ENCODE measurements at regions not wholly inside any gene's neighbourhood (a gene's known extent, or its start where the extent isn't known, plus 50 kb on each side); places are given as distances from the start of the nearest gene placed in this dataset.

DNA sequence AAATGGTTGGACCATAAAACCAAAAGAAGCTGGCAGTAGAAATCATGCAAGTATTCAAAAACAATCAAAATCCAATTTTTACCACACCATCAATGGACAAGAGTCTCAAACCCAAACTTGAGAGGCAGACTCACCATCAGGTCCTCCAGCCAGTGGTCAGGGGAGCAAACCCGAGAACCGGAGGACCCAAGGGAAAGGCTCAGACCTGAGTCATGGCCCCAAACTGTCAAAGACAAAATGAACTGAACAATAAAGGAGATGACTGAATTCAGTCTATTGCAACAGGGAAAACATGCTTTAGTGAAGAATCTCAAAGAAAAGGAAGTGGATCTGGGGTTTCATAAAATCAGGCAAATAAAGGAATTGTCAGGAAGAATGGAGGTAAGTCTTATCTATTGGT is 150.7 kb upstream of the MGAT5 start:
- H3K4me1 Mint-ChIP-seq (ENCODE audit: low read depth, unreplicated experiment) = peaks cover 7% of the 10 kb centered on the region
- H3K27ac Mint-ChIP-seq (ENCODE audit: unreplicated experiment) = no peak overlapping the region
- H3K27me3 Mint-ChIP-seq (ENCODE audit: unreplicated experiment) = no peaks in the 10 kb centered on the region
- H3K9me3 Mint-ChIP-seq (ENCODE audit: unreplicated experiment) = no peaks in the 10 kb centered on the region
- no peak for TF ChIP-seq CTCF (IDR thresholded peaks at IDR 0.05; ENCODE audit: partially characterized antibody, unreplicated experiment)
- H3K36me3 Mint-ChIP-seq (ENCODE audit: unreplicated experiment) = peaks cover under 1% of the 10 kb centered on the region
- no peak for DNase-seq
- H3K4me3 Mint-ChIP-seq (ENCODE audit: unreplicated experiment) = no peak overlapping the region

DNA sequence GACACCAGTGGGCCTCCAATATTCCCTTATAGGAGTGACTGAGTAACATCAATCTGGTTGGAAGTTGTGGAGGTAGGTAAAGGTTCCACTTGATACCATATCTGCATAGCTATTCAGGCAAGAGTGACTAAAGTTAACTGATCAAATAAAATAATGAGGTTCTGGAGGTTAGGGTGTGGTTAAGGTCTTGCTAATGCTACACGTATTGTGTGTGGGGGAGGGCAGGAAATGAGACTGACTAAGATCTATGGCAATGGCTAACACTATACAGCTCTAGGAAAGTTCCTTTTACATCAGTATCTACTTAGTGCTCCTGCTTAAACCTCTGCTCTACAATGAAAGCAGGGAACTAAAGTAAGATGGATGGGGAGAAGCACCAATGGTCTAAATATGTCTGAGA is 149.1 kb upstream of the MGAT5 start:
- no peak for TF ChIP-seq CTCF (IDR thresholded peaks at IDR 0.05; ENCODE audit: partially characterized antibody, unreplicated experiment)
- no peak for DNase-seq
- H3K9me3 Mint-ChIP-seq (ENCODE audit: unreplicated experiment) = no peaks in the 10 kb centered on the region
- H3K27me3 Mint-ChIP-seq (ENCODE audit: unreplicated experiment) = no peaks in the 10 kb centered on the region
- no peak overlapping the region for H3K27ac Mint-ChIP-seq (ENCODE audit: unreplicated experiment)
- no peak overlapping the region for H3K4me3 Mint-ChIP-seq (ENCODE audit: unreplicated experiment)
- peaks cover 8% of the 10 kb centered on the region for H3K36me3 Mint-ChIP-seq (ENCODE audit: unreplicated experiment)
- peaks cover 7% of the 10 kb centered on the region for H3K4me1 Mint-ChIP-seq (ENCODE audit: low read depth, unreplicated experiment)

- TF ChIP-seq CTCF (IDR thresholded peaks at IDR 0.05; ENCODE audit: partially characterized antibody, unreplicated experiment) = no peak
- Mint-ChIP-seq H3K4me1 (ENCODE audit: low read depth, unreplicated experiment) (peaks cover 7% of the 10 kb centered on the region), H3K36me3 (ENCODE audit: unreplicated experiment) (peaks cover 18% of the 10 kb centered on the region)
Measured at GRCh38 chr2:134107402-134107801, 146.5 kb upstream of the MGAT5 start.

DNA sequence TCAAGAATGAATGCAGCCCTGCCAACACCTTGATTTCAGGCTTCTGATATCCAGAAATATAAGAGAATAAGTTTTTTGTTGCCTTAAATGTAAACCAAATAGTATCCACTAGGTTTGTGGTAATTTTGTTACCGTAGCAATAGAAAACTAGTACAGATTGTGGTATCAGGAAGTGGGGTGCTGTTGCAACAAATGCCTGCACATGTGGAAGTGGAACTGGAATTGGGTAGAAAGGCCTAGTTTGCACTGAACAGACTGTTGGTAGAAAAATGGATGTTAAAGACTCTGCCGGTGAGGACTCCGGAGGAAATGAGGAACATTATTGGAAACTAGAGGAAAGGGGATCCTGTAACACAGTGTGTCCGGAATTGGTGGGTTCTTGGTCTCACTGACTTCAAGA is 145.8 kb upstream of the MGAT5 start:
- H3K4me1 Mint-ChIP-seq (ENCODE audit: low read depth, unreplicated experiment) = peaks cover 7% of the 10 kb centered on the region
- DNase-seq = no peak
- H3K36me3 Mint-ChIP-seq (ENCODE audit: unreplicated experiment) = peaks cover 18% of the 10 kb centered on the region
- H3K27ac Mint-ChIP-seq (ENCODE audit: unreplicated experiment) = no peak overlapping the region
- no peak overlapping the region for H3K4me3 Mint-ChIP-seq (ENCODE audit: unreplicated experiment)
- H3K27me3 Mint-ChIP-seq (ENCODE audit: unreplicated experiment) = no peaks in the 10 kb centered on the region
- peaks cover 4% of the 10 kb centered on the region for H3K9me3 Mint-ChIP-seq (ENCODE audit: unreplicated experiment)
- TF ChIP-seq CTCF (IDR thresholded peaks at IDR 0.05; ENCODE audit: partially characterized antibody, unreplicated experiment) = no peak

More at GRCh38 chr2:134107402-134107801, 146.5 kb upstream of the MGAT5 start:
- no peak overlapping the region for H3K4me3 Mint-ChIP-seq (ENCODE audit: unreplicated experiment)
- DNase-seq = no peak
- no peak overlapping the region for H3K27ac Mint-ChIP-seq (ENCODE audit: unreplicated experiment)
- no peaks in the 10 kb centered on the region for H3K27me3 Mint-ChIP-seq (ENCODE audit: unreplicated experiment)
- peaks cover 4% of the 10 kb centered on the region for H3K9me3 Mint-ChIP-seq (ENCODE audit: unreplicated experiment)

DNA sequence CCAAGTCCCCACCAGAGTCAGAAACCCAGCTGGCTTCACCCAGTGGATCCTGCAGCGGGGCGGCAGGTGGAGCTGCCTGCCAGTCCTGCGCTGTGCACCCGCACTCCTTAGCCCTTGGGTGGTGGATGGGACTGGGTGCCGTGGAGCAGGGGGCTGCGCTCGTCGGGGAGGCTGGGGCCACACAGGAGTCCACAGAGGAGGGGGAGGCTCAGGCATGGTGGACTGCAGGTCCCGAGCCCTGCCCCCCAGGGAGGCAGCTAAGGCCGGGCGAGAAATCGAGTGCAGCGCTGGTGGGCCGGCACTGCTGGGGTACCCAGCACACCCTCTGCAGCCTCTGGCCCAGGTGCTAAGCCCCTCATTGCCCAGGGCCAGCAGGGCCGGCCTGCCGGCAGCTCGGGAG is 144.6 kb upstream of the MGAT5 start:
- peaks cover 7% of the 10 kb centered on the region for H3K4me1 Mint-ChIP-seq (ENCODE audit: low read depth, unreplicated experiment)
- H3K27me3 Mint-ChIP-seq (ENCODE audit: unreplicated experiment) = no peaks in the 10 kb centered on the region
- peaks cover 4% of the 10 kb centered on the region for H3K9me3 Mint-ChIP-seq (ENCODE audit: unreplicated experiment)
- H3K4me3 Mint-ChIP-seq (ENCODE audit: unreplicated experiment) = no peak overlapping the region
- no peak overlapping the region for H3K27ac Mint-ChIP-seq (ENCODE audit: unreplicated experiment)
- DNase-seq = no peak
- no peak for TF ChIP-seq CTCF (IDR thresholded peaks at IDR 0.05; ENCODE audit: partially characterized antibody, unreplicated experiment)
- H3K36me3 Mint-ChIP-seq (ENCODE audit: unreplicated experiment) = peaks cover 18% of the 10 kb centered on the region

Data from glutamatergic neuron (in vitro differentiated cells).